ENCODE measurements at regions not wholly inside any gene's neighbourhood (a gene's known extent, or its start where the extent isn't known, plus 50 kb on each side); places are given as distances from the start of the nearest gene placed in this dataset.
A peak's percentile ranks its signal among the peaks of the same experiment; 100 is the strongest.

GRCh38 chr2:60299179-60299578 is 254.3 kb downstream of the BCL11A start:
- no peak for DNase-seq (ENCODE audit: low read depth)
- no peak overlapping the region for H3K4me3 ChIP-seq (ENCODE audit: low read length)
- TF ChIP-seq, protein P1, sequence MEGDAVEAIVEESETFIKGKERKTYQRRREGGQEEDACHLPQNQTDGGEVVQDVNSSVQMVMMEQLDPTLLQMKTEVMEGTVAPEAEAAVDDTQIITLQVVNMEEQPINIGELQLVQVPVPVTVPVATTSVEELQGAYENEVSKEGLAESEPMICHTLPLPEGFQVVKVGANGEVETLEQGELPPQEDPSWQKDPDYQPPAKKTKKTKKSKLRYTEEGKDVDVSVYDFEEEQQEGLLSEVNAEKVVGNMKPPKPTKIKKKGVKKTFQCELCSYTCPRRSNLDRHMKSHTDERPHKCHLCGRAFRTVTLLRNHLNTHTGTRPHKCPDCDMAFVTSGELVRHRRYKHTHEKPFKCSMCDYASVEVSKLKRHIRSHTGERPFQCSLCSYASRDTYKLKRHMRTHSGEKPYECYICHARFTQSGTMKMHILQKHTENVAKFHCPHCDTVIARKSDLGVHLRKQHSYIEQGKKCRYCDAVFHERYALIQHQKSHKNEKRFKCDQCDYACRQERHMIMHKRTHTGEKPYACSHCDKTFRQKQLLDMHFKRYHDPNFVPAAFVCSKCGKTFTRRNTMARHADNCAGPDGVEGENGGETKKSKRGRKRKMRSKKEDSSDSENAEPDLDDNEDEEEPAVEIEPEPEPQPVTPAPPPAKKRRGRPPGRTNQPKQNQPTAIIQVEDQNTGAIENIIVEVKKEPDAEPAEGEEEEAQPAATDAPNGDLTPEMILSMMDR (conservative IDR thresholded peaks at IDR 0.05; ENCODE audit: low read length) = no peak

GRCh38 chr2:60298006-60298696 is 255.3 kb downstream of the BCL11A start:
- DNase-seq (ENCODE audit: low read depth) = no peak
- no peak overlapping the region for H3K4me3 ChIP-seq (ENCODE audit: low read length)
- TF ChIP-seq, protein P1 (conservative IDR thresholded peaks at IDR 0.05; ENCODE audit: low read length) = no peak

DNA sequence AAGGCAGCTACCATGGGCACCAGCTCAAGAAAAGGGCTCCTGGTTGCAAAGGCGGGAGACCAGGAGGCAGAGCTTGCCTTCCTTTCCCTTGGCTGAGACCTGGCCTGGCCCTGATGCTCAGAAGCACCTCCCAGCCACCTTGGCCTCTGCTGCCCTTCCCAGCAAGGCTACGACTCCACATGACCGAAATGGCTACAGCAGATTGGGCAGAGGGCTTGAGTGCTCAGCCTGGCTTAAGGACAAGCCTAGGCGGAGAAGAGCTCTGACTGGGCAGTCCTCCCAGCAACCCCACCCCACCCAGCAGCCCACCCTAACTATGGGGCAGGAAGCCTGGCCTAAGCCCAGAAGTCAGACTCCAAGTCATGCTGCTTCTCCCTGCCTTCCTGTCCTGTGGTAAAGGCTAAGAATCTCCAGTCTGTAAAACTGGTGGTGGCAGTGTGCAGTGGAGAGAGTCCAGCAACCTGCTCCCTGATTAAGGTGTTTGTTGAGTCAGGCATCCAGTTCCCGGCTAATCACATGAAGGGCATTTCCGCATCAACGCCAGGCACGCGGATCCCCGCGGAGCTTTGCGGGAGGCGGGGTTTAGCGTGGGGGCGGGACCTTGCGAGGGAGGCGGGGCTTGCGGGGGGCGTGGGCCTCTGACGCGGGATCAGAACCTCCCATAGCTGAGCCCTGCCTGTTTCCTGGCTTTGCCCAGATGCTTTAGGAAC is 256.0 kb downstream of the BCL11A start:
- TF ChIP-seq, protein P1 (conservative IDR thresholded peaks at IDR 0.05; ENCODE audit: low read length) = no peak
- DNase-seq (ENCODE audit: low read depth) = peak; percentile 4
- H3K4me3 ChIP-seq (ENCODE audit: low read length) = no peak overlapping the region

GRCh38 chr2:60296219-60296955 is 257.1 kb downstream of the BCL11A start:
- TF ChIP-seq, protein P1 (conservative IDR thresholded peaks at IDR 0.05; ENCODE audit: low read length) = no peak
- H3K4me3 ChIP-seq (ENCODE audit: low read length) = no peak overlapping the region
- no peak for DNase-seq (ENCODE audit: low read depth)

DNA sequence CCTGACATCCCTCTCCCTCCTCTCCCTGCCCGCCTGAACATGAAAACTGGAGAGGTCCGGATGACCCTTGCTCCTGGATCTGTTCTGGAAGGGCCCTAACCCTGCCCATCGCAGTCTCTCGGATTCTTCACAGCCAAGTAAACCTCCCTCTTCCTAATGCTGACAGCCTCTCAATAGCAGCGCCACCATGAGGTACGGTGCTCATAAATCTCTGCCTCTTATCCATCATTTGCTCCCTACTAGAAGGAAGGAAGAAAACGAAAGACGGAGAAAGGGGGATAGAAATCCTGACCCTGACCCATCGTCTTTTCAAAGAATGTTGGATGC is 257.9 kb downstream of the BCL11A start:
- DNase-seq (ENCODE audit: low read depth) = no peak
- no peak overlapping the region for H3K4me3 ChIP-seq (ENCODE audit: low read length)
- TF ChIP-seq, protein P1 (conservative IDR thresholded peaks at IDR 0.05; ENCODE audit: low read length) = no peak

DNA sequence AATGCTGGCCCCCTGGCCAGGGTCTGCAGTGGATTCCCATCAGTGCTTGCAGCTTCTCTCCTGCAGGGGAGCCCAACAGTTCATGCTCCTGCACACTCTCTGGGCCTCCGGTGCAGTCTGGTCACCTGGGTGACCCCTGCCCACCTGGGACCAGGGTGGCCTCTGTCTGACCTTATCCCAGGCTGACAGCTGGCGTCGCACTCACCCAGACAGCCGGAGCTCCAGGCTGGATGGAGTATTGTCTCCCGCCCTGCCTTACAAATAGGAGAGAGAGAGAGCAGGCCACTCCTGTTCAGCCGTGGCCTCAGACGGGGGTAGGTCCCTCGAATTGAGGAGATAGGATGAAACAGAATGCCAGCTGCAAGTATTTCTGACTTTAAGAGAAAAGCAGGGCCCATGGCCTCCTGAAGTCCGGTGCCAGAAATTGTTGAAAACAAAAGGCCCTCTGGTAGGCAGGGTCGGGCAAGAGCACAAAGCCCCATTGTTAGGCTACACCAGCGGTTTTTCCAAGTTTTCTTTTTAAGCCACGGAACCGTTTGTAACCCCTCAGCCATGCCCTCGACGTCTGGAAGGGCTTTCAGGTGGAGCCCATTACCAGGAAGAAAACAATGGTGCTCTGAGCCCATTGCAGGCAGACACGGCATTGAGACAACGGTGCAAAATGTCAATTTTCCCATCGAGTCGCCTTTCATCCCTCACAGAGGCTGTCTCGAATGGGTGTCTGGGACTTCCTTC is 258.4 kb downstream of the BCL11A start:
- TF ChIP-seq, protein P1 (conservative IDR thresholded peaks at IDR 0.05; ENCODE audit: low read length) = no peak
- DNase-seq (ENCODE audit: low read depth) = no peak
- no peak overlapping the region for H3K4me3 ChIP-seq (ENCODE audit: low read length)
